ENCODE measurements at regions not wholly inside any gene's neighbourhood (a gene's known extent, or its start where the extent isn't known, plus 50 kb on each side); places are given as distances from the start of the nearest gene placed in this dataset.
"Not testable (repeated sequence)": the region's sequence is repeated elsewhere in the genome, so short reads cannot be mapped to it uniquely, and the experiment has no call there.

GRCh38 chr2:39583213-39583612 is 82.5 kb upstream of the TMEM178A start:
- DNase-seq: no peak

- no peak for DNase-seq
Observed at GRCh38 chr2:39583781-39584180, 81.9 kb upstream of the TMEM178A start.

GRCh38 chr2:39584283-39584965 is 81.3 kb upstream of the TMEM178A start:
- DNase-seq: no peak

GRCh38 chr2:39585531-39585930 is 80.2 kb upstream of the TMEM178A start:
- not testable (repeated sequence) for DNase-seq

- DNase-seq: no peak
Observed at GRCh38 chr2:39587168-39587567, 78.5 kb upstream of the TMEM178A start.

GRCh38 chr2:39587641-39588040 is 78.1 kb upstream of the TMEM178A start:
- no peak for DNase-seq

GRCh38 chr2:39593439-39594393 is 72.0 kb upstream of the TMEM178A start:
- DNase-seq: peak; percentile 63 to 67

- DNase-seq: no peak
Observed at GRCh38 chr2:39595116-39595515, 70.6 kb upstream of the TMEM178A start.

GRCh38 chr2:39597314-39597713 is 68.4 kb upstream of the TMEM178A start:
- DNase-seq: no peak

- no peak for DNase-seq
Observed at GRCh38 chr2:39602616-39603015, 63.1 kb upstream of the TMEM178A start.

- peak; percentile 77 to 83 for DNase-seq
Observed at GRCh38 chr2:39603436-39603835, 62.3 kb upstream of the TMEM178A start.

GRCh38 chr2:39604866-39605265 is 60.9 kb upstream of the TMEM178A start:
- DNase-seq: no peak

- DNase-seq: no peak
Observed at GRCh38 chr2:39606585-39606984, 59.1 kb upstream of the TMEM178A start.

GRCh38 chr2:39607538-39608262 is 58.0 kb upstream of the TMEM178A start:
- no peak for DNase-seq

GRCh38 chr2:39608263-39608575 is 57.5 kb upstream of the TMEM178A start:
- no peak for DNase-seq

- DNase-seq: peak; percentile 90 to 91
Observed at GRCh38 chr2:39608686-39609441, 56.9 kb upstream of the TMEM178A start.

GRCh38 chr2:39609917-39610316 is 55.8 kb upstream of the TMEM178A start:
- no peak for DNase-seq

GRCh38 chr2:39615675-39616074 is 50.0 kb upstream of the TMEM178A start:
- DNase-seq: no peak

All from inflammatory macrophage (primary cell).